GM21619 (cell line): ENCODE measurements at regions not wholly inside any gene's neighbourhood (a gene's known extent, or its start where the extent isn't known, plus 50 kb on each side); places are given as distances from the start of the nearest gene placed in this dataset.

ENCODE experiments used
- ATAC-seq: cut with Tn5 transposase; IDR thresholded peaks from one replicate; pipeline ENCODE4 v1.9.1; 2021; ENCODE audit not compliant: unreplicated experiment

- ATAC-seq, result no peak
Measured at GRCh38 chr2:118622913-118623312, 224.5 kb downstream of the EN1 start.

- no peak for ATAC-seq
Measured at GRCh38 chr2:118622108-118622507, 225.3 kb downstream of the EN1 start.

GRCh38 chr2:118618279-118618678 is 229.2 kb downstream of the EN1 start:
- no peak for ATAC-seq

- no peak for ATAC-seq
Measured at GRCh38 chr2:118616432-118616831, 231.0 kb downstream of the EN1 start.

GRCh38 chr2:118614841-118615271 is 232.6 kb downstream of the EN1 start:
- no peak for ATAC-seq

GRCh38 chr2:118613737-118614136 is 233.7 kb downstream of the EN1 start:
- ATAC-seq, result no peak

- no peak for ATAC-seq
Measured at GRCh38 chr2:118611691-118612090, 235.8 kb downstream of the EN1 start.

- ATAC-seq, result no peak
Measured at GRCh38 chr2:118609138-118609537, 238.3 kb downstream of the EN1 start.

- no peak for ATAC-seq
Measured at GRCh38 chr2:118607641-118608040, 239.8 kb downstream of the EN1 start.

GRCh38 chr2:118604811-118605210 is 242.6 kb downstream of the EN1 start:
- no peak for ATAC-seq

- no peak for ATAC-seq
Measured at GRCh38 chr2:118604371-118604770, 243.1 kb downstream of the EN1 start.

GRCh38 chr2:118599141-118599540 is 248.3 kb downstream of the EN1 start:
- no peak for ATAC-seq

GRCh38 chr2:118596620-118597019 is 250.8 kb downstream of the EN1 start:
- no peak for ATAC-seq

GRCh38 chr2:118593257-118593656 is 254.2 kb downstream of the EN1 start:
- no peak for ATAC-seq

GRCh38 chr2:118591223-118591622 is 256.2 kb downstream of the EN1 start:
- ATAC-seq, result no peak

GRCh38 chr2:118589721-118590120 is 257.7 kb downstream of the EN1 start:
- ATAC-seq, result no peak

GRCh38 chr2:118588850-118589249 is 258.6 kb downstream of the EN1 start:
- no peak for ATAC-seq

- no peak for ATAC-seq
Measured at GRCh38 chr2:118586312-118586711, 261.1 kb downstream of the EN1 start.

- no peak for ATAC-seq
Measured at GRCh38 chr2:118584877-118585276, 262.6 kb downstream of the EN1 start.

GRCh38 chr2:118584062-118584749 is 263.2 kb downstream of the EN1 start:
- no peak for ATAC-seq

GRCh38 chr2:118582058-118582457 is 265.4 kb downstream of the EN1 start:
- no peak for ATAC-seq

GRCh38 chr2:118580651-118581050 is 266.8 kb downstream of the EN1 start:
- ATAC-seq, result no peak

GRCh38 chr2:118580107-118580506 is 267.3 kb downstream of the EN1 start:
- ATAC-seq, result no peak
